HL-60 (cell line): ENCODE measurements at regions not wholly inside any gene's neighbourhood (a gene's known extent, or its start where the extent isn't known, plus 50 kb on each side); places are given as distances from the start of the nearest gene placed in this dataset.

Experiments
- DNase-seq, 2 experiments: peaks; one replicate each; pipeline ENCODE4 v3.0.0-alpha.2; 2010 to 2020; ENCODE audit warnings: low read depth in 1 of 2, low spot score in 1 of 2
- H3K27ac ChIP-seq: fragments of 250-450 bp; sonication (Bioruptor Pico); replicated peaks from 2 replicates; pipeline ENCODE4 v1.5.1; 2020; ENCODE audit warnings: mild to moderate bottlenecking, moderate library complexity
- H3K27me3 ChIP-seq: fragments of 250-450 bp; sonication (Bioruptor Pico); 2 replicates; pipeline ENCODE4 v1.5.1; 2021; ENCODE audit warnings: mild to moderate bottlenecking, moderate library complexity; ENCODE audit not compliant: insufficient read depth, poor library complexity, severe bottlenecking
- H3K4me3 ChIP-seq: replicated peaks from 2 replicates; pipeline ENCODE4 v1.5.1; 2011; ENCODE audit warnings: mild to moderate bottlenecking, control low read depth, low read length; ENCODE audit not compliant: insufficient read depth
- CTCF ChIP-seq: IDR thresholded peaks from one replicate; pipeline ENCODE4 v1.5.1; 2011; ENCODE audit warnings: low read length, control low read depth, inconsistent platforms; ENCODE audit not compliant: insufficient read depth
- GABPA ChIP-seq: IDR thresholded peaks from 2 replicates; pipeline ENCODE4 v1.6.1; 2012; ENCODE audit warnings: low read depth
- POLR2AphosphoS5 ChIP-seq: IDR thresholded peaks from 2 replicates; pipeline ENCODE4 v1.6.1; 2012; ENCODE audit warnings: low read depth
- REST ChIP-seq: IDR thresholded peaks from 2 replicates; pipeline ENCODE4 v1.6.1; 2012; ENCODE audit warnings: low read depth; ENCODE audit not compliant: insufficient replicate concordance
- SPI1 ChIP-seq: IDR thresholded peaks from 2 replicates; pipeline ENCODE4 v1.6.1; 2012; ENCODE audit warnings: low read depth, mild to moderate bottlenecking, borderline replicate concordance

DNA sequence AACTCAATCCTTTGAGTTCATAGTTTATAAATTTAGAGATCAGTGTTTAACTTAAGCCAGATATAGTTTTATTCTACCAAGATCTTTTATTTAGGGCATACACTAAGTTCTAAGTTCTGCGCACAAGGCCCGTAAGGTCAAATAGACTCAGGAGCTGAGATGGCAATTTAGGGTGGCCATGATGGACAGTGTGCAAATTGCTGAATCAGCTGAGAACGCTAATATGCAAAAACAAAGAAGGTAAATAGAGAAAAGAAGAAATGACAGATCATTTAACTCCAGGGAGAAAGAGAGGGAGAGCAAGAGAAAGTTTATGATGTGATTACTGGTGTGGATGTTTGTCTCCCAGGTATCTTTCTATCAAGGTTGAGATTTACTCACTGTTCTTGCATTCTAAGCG, 678.5 kb downstream of the OTOL1 start:
- DNase-seq: no peak
- Histone ChIP-seq H3K4me3 (no peak overlapping the region), H3K27ac (no peak overlapping the region), H3K27me3 (no peaks in the 10 kb centered on the region)
- TF ChIP-seq POLR2AphosphoS5 (no peak), CTCF (no peak), SPI1 (no peak), GABPA (no peak), REST (no peak)

DNA sequence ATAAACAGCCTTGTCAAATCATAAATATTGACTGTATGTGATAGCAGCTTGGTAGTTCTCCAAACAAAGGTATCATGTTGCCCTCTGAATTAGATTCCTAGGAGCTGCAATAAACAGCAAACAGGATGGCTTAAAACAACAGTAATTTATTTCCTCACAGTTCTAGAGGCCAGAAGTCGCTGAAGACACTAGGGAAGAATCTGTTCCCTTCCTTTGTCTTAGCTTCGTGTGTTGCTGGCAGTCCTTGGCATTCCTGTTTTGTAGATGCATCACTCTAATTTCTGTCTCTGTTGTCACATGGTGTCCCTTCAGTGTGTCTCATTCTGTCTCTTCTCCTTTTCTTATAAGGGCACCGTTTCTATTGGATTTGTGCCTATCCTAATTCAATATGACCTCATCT, 679.3 kb downstream of the OTOL1 start:
- no peak for DNase-seq
- Histone ChIP-seq H3K27ac (no peak overlapping the region), H3K4me3 (no peak overlapping the region), H3K27me3 (no peaks in the 10 kb centered on the region)
- TF ChIP-seq POLR2AphosphoS5: no peak
- no peak for TF ChIP-seq CTCF
- TF ChIP-seq SPI1: no peak
- TF ChIP-seq REST: no peak
- TF ChIP-seq GABPA: no peak

DNA sequence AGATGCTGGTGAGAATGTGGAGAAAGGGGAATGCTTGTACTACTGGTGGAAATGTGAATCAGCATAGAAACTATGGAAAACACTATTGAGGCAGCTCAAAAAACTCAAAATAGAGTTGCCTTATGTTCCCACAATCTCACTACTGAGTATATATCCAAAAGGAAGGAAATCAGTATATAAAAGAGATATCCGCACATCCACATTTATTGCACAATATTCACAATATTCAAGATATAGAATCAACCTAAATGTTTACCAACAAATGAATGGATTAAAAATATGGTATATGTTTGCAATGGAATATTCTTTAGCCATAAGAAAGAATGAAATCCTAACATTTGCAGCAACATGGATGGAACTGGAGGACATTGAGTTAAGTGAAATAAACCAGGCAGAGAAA, 686.8 kb downstream of the OTOL1 start:
- Histone ChIP-seq H3K4me3 (no peak overlapping the region), H3K27ac (no peak overlapping the region), H3K27me3 (no peaks in the 10 kb centered on the region)
- no peak for TF ChIP-seq POLR2AphosphoS5
- no peak for TF ChIP-seq GABPA
- no peak for TF ChIP-seq REST
- TF ChIP-seq SPI1: no peak
- TF ChIP-seq CTCF: no peak
- no peak for DNase-seq
